Gastrocnemius medialis (tissue), 4 donors: ENCODE measurements at regions not wholly inside any gene's neighbourhood (a gene's known extent, or its start where the extent isn't known, plus 50 kb on each side); places are given as distances from the start of the nearest gene placed in this dataset.

Experiments used
- CTCF ChIP-seq, 5 experiments: fragments of 450-650 bp in 3 of 5; fragments of 200-600 bp in 2 of 5; sonication (generic) in 2 of 5; IDR thresholded peaks in 4 of 5; conservative IDR thresholded peaks in 1 of 5; 1 replicate in 4 of 5; 2 replicates in 1 of 5; pipeline ENCODE4 v1.5.1; 2016 to 2019; ENCODE audit warnings: antibody characterized with exemption in 5 of 5, mild to moderate bottlenecking in 3 of 5, moderate library complexity in 3 of 5
- POLR2A ChIP-seq, 2 donors: fragments of 450-650 bp; IDR thresholded peaks; one replicate each; pipeline ENCODE4 v1.6.1; 2017; ENCODE audit warnings: antibody characterized with exemption in 2 of 2, mild to moderate bottlenecking in 2 of 2, moderate library complexity in 2 of 2

- TF ChIP-seq CTCF (IDR thresholded peaks at IDR 0.05 in 4 of 5, conservative IDR thresholded peaks at IDR 0.05 in 1 of 5) (no peak), POLR2A (IDR thresholded peaks at IDR 0.05) (no peak)
Observed at GRCh38 chr14:54252072-54252730, 144.6 kb upstream of the CDKN3 start.
